ENCODE measurements at regions not wholly inside any gene's neighbourhood (a gene's known extent, or its start where the extent isn't known, plus 50 kb on each side); places are given as distances from the start of the nearest gene placed in this dataset.

- TF ChIP-seq ASH2L (IDR thresholded peaks at IDR 0.05; ENCODE audit: low read length) (no peak), JUN (IDR thresholded peaks at IDR 0.05; ENCODE audit: low read depth, low read length) (no peak), MAFK (IDR thresholded peaks at IDR 0.05; ENCODE audit: low read depth, low read length) (no peak), CEBPB (IDR thresholded peaks at IDR 0.05; ENCODE audit: low read depth, low read length) (no peak), SIRT6 (IDR thresholded peaks at IDR 0.05; ENCODE audit: low read length) (no peak), TAF7 (optimal IDR thresholded peaks at IDR 0.05; ENCODE audit: borderline replicate concordance, low read depth, low read length) (no peak), TAF1 (IDR thresholded peaks at IDR 0.05; ENCODE audit: low read depth, low read length) (no peak)
Measured at GRCh38 chr6:91434576-91434975, 847.7 kb upstream of the MAP3K7 start (continued).

Data from H1 (cell line).